ENCODE measurements at regions not wholly inside any gene's neighbourhood (a gene's known extent, or its start where the extent isn't known, plus 50 kb on each side); places are given as distances from the start of the nearest gene placed in this dataset.

- no peak overlapping the region for H3K9ac ChIP-seq (ENCODE audit: low read length)
- no peaks in the 10 kb centered on the region for H3K36me3 ChIP-seq (ENCODE audit: control insufficient read depth, insufficient read depth, low read length)
- H3K4me1 ChIP-seq (ENCODE audit: control insufficient read depth, insufficient read depth, low read length), result no peaks in the 10 kb centered on the region
- H3K4me3 ChIP-seq (ENCODE audit: low read length), result no peak overlapping the region
- H3K27ac ChIP-seq (ENCODE audit: low read depth, low read length), result no peak overlapping the region
- no peaks in the 10 kb centered on the region for H3K27me3 ChIP-seq (ENCODE audit: control insufficient read depth, insufficient read depth, low read length)
Measured at GRCh38 chr6:113171882-113172281, 685.3 kb upstream of the MARCKS start.

GRCh38 chr6:113172531-113172966, 684.6 kb upstream of the MARCKS start:
- Histone ChIP-seq H3K4me3 (ENCODE audit: low read length) (no peak overlapping the region), H3K27me3 (ENCODE audit: control insufficient read depth, insufficient read depth, low read length) (no peaks in the 10 kb centered on the region), H3K36me3 (ENCODE audit: control insufficient read depth, insufficient read depth, low read length) (no peaks in the 10 kb centered on the region), H3K4me1 (ENCODE audit: control insufficient read depth, insufficient read depth, low read length) (no peaks in the 10 kb centered on the region), H3K9ac (ENCODE audit: low read length) (no peak overlapping the region), H3K27ac (ENCODE audit: low read depth, low read length) (no peak overlapping the region)

- no peak overlapping the region for H3K27ac ChIP-seq (ENCODE audit: low read depth, low read length)
- no peaks in the 10 kb centered on the region for H3K36me3 ChIP-seq (ENCODE audit: control insufficient read depth, insufficient read depth, low read length)
- no peaks in the 10 kb centered on the region for H3K4me1 ChIP-seq (ENCODE audit: control insufficient read depth, insufficient read depth, low read length)
- no peak overlapping the region for H3K9ac ChIP-seq (ENCODE audit: low read length)
- no peak overlapping the region for H3K4me3 ChIP-seq (ENCODE audit: low read length)
- H3K27me3 ChIP-seq (ENCODE audit: control insufficient read depth, insufficient read depth, low read length), result no peaks in the 10 kb centered on the region
Measured at GRCh38 chr6:113178349-113178748, 678.8 kb upstream of the MARCKS start.

GRCh38 chr6:113181164-113181563, 676.0 kb upstream of the MARCKS start:
- Histone ChIP-seq H3K9ac (ENCODE audit: low read length) (no peak overlapping the region), H3K27me3 (ENCODE audit: control insufficient read depth, insufficient read depth, low read length) (no peaks in the 10 kb centered on the region), H3K36me3 (ENCODE audit: control insufficient read depth, insufficient read depth, low read length) (no peaks in the 10 kb centered on the region), H3K4me1 (ENCODE audit: control insufficient read depth, insufficient read depth, low read length) (no peaks in the 10 kb centered on the region), H3K4me3 (ENCODE audit: low read length) (no peak overlapping the region), H3K27ac (ENCODE audit: low read depth, low read length) (no peak overlapping the region)

GRCh38 chr6:113182370-113183141, 674.6 kb upstream of the MARCKS start:
- H3K36me3 ChIP-seq (ENCODE audit: control insufficient read depth, insufficient read depth, low read length), result no peaks in the 10 kb centered on the region
- no peak overlapping the region for H3K27ac ChIP-seq (ENCODE audit: low read depth, low read length)
- H3K4me3 ChIP-seq (ENCODE audit: low read length), result no peak overlapping the region
- no peaks in the 10 kb centered on the region for H3K27me3 ChIP-seq (ENCODE audit: control insufficient read depth, insufficient read depth, low read length)
- H3K4me1 ChIP-seq (ENCODE audit: control insufficient read depth, insufficient read depth, low read length), result no peaks in the 10 kb centered on the region
- H3K9ac ChIP-seq (ENCODE audit: low read length), result no peak overlapping the region

- no peaks in the 10 kb centered on the region for H3K36me3 ChIP-seq (ENCODE audit: control insufficient read depth, insufficient read depth, low read length)
- no peak overlapping the region for H3K27ac ChIP-seq (ENCODE audit: low read depth, low read length)
- H3K4me3 ChIP-seq (ENCODE audit: low read length), result no peak overlapping the region
Measured at GRCh38 chr6:113184291-113184690, 672.9 kb upstream of the MARCKS start.

GRCh38 chr6:113184736-113185135, 672.4 kb upstream of the MARCKS start:
- Histone ChIP-seq H3K27me3 (ENCODE audit: control insufficient read depth, insufficient read depth, low read length) (no peaks in the 10 kb centered on the region), H3K27ac (ENCODE audit: low read depth, low read length) (no peak overlapping the region), H3K36me3 (ENCODE audit: control insufficient read depth, insufficient read depth, low read length) (no peaks in the 10 kb centered on the region), H3K4me3 (ENCODE audit: low read length) (no peak overlapping the region), H3K9ac (ENCODE audit: low read length) (no peak overlapping the region), H3K4me1 (ENCODE audit: control insufficient read depth, insufficient read depth, low read length) (no peaks in the 10 kb centered on the region)

More at GRCh38 chr6:113184291-113184690, 672.9 kb upstream of the MARCKS start:
- Histone ChIP-seq H3K9ac (ENCODE audit: low read length) (no peak overlapping the region), H3K4me1 (ENCODE audit: control insufficient read depth, insufficient read depth, low read length) (no peaks in the 10 kb centered on the region), H3K27me3 (ENCODE audit: control insufficient read depth, insufficient read depth, low read length) (no peaks in the 10 kb centered on the region)

GRCh38 chr6:113185299-113185698, 671.8 kb upstream of the MARCKS start:
- H3K27me3 ChIP-seq (ENCODE audit: control insufficient read depth, insufficient read depth, low read length), result no peaks in the 10 kb centered on the region
- no peak overlapping the region for H3K4me3 ChIP-seq (ENCODE audit: low read length)
- H3K4me1 ChIP-seq (ENCODE audit: control insufficient read depth, insufficient read depth, low read length), result no peaks in the 10 kb centered on the region
- no peaks in the 10 kb centered on the region for H3K36me3 ChIP-seq (ENCODE audit: control insufficient read depth, insufficient read depth, low read length)
- H3K9ac ChIP-seq (ENCODE audit: low read length), result no peak overlapping the region
- no peak overlapping the region for H3K27ac ChIP-seq (ENCODE audit: low read depth, low read length)

GRCh38 chr6:113187661-113188060, 669.5 kb upstream of the MARCKS start:
- H3K27ac ChIP-seq (ENCODE audit: low read depth, low read length), result no peak overlapping the region
- H3K36me3 ChIP-seq (ENCODE audit: control insufficient read depth, insufficient read depth, low read length), result no peaks in the 10 kb centered on the region
- no peak overlapping the region for H3K4me3 ChIP-seq (ENCODE audit: low read length)
- H3K9ac ChIP-seq (ENCODE audit: low read length), result no peak overlapping the region
- no peaks in the 10 kb centered on the region for H3K27me3 ChIP-seq (ENCODE audit: control insufficient read depth, insufficient read depth, low read length)
- no peaks in the 10 kb centered on the region for H3K4me1 ChIP-seq (ENCODE audit: control insufficient read depth, insufficient read depth, low read length)

GRCh38 chr6:113188962-113189361, 668.2 kb upstream of the MARCKS start:
- H3K36me3 ChIP-seq (ENCODE audit: control insufficient read depth, insufficient read depth, low read length), result no peaks in the 10 kb centered on the region
- no peak overlapping the region for H3K27ac ChIP-seq (ENCODE audit: low read depth, low read length)
- no peak overlapping the region for H3K4me3 ChIP-seq (ENCODE audit: low read length)
- H3K27me3 ChIP-seq (ENCODE audit: control insufficient read depth, insufficient read depth, low read length), result no peaks in the 10 kb centered on the region
- H3K9ac ChIP-seq (ENCODE audit: low read length), result no peak overlapping the region
- no peaks in the 10 kb centered on the region for H3K4me1 ChIP-seq (ENCODE audit: control insufficient read depth, insufficient read depth, low read length)

GRCh38 chr6:113190170-113190569, 667.0 kb upstream of the MARCKS start:
- Histone ChIP-seq H3K4me1 (ENCODE audit: control insufficient read depth, insufficient read depth, low read length) (no peaks in the 10 kb centered on the region), H3K4me3 (ENCODE audit: low read length) (no peak overlapping the region), H3K36me3 (ENCODE audit: control insufficient read depth, insufficient read depth, low read length) (no peaks in the 10 kb centered on the region), H3K9ac (ENCODE audit: low read length) (no peak overlapping the region), H3K27me3 (ENCODE audit: control insufficient read depth, insufficient read depth, low read length) (no peaks in the 10 kb centered on the region), H3K27ac (ENCODE audit: low read depth, low read length) (no peak overlapping the region)

GRCh38 chr6:113194090-113194489, 663.1 kb upstream of the MARCKS start:
- Histone ChIP-seq H3K36me3 (ENCODE audit: control insufficient read depth, insufficient read depth, low read length) (no peaks in the 10 kb centered on the region), H3K27ac (ENCODE audit: low read depth, low read length) (no peak overlapping the region), H3K9ac (ENCODE audit: low read length) (no peak overlapping the region), H3K4me3 (ENCODE audit: low read length) (no peak overlapping the region), H3K27me3 (ENCODE audit: control insufficient read depth, insufficient read depth, low read length) (no peaks in the 10 kb centered on the region), H3K4me1 (ENCODE audit: control insufficient read depth, insufficient read depth, low read length) (no peaks in the 10 kb centered on the region)
